ENCODE measurements at regions not wholly inside any gene's neighbourhood (a gene's known extent, or its start where the extent isn't known, plus 50 kb on each side); places are given as distances from the start of the nearest gene placed in this dataset.

DNA sequence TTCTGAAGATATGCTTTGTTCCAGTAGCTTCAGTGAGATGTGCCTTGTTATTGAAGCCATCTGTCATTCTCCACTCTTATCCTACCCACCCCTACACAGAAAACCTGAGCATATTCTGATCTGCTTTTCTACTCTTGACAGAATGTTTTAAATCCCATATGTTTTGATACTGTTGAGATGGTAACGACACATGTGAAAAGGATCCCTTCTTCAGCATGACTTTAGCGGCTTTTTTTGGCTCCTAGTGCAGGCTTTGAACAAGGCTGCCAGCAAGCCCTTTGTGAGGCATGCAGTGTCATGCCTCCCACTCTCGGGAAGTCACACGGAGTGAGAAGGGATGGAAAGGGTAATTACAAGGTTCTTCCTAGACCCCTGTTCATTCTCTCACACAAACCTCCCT lies 228.8 kb upstream of the RGS6 start:
- TF ChIP-seq, protein P1, sequence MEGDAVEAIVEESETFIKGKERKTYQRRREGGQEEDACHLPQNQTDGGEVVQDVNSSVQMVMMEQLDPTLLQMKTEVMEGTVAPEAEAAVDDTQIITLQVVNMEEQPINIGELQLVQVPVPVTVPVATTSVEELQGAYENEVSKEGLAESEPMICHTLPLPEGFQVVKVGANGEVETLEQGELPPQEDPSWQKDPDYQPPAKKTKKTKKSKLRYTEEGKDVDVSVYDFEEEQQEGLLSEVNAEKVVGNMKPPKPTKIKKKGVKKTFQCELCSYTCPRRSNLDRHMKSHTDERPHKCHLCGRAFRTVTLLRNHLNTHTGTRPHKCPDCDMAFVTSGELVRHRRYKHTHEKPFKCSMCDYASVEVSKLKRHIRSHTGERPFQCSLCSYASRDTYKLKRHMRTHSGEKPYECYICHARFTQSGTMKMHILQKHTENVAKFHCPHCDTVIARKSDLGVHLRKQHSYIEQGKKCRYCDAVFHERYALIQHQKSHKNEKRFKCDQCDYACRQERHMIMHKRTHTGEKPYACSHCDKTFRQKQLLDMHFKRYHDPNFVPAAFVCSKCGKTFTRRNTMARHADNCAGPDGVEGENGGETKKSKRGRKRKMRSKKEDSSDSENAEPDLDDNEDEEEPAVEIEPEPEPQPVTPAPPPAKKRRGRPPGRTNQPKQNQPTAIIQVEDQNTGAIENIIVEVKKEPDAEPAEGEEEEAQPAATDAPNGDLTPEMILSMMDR (IDR thresholded peaks at IDR 0.05): no peak
- TF ChIP-seq POLR2A (IDR thresholded peaks at IDR 0.05): no peak

Data from prostate gland (tissue), 2 donors.